Nephron (organoid): ENCODE measurements at regions not wholly inside any gene's neighbourhood (a gene's known extent, or its start where the extent isn't known, plus 50 kb on each side); places are given as distances from the start of the nearest gene placed in this dataset.
"Not testable (repeated sequence)": the region's sequence is repeated elsewhere in the genome, so short reads cannot be mapped to it uniquely, and the experiment has no call there.

Source experiments
- H3K27ac Mint-ChIP-seq, 3 experiments: 2 replicates each; pipeline ENCODE4 v1.8.0; 2020; ENCODE audit warnings: mixed read lengths in 3 of 3, mild to moderate bottlenecking in 2 of 3, moderate library complexity in 1 of 3
- H3K27me3 Mint-ChIP-seq: 2 replicates; pipeline ENCODE4 v1.8.0; 2021; ENCODE audit warnings: low read depth, mild to moderate bottlenecking, moderate library complexity, mixed read lengths
- H3K36me3 Mint-ChIP-seq: 2 replicates; pipeline ENCODE4 v1.8.0; 2020; ENCODE audit warnings: low read depth, mixed read lengths
- H3K4me1 Mint-ChIP-seq: 2 replicates; pipeline ENCODE4 v1.8.0; 2020; ENCODE audit warnings: mixed read lengths
- H3K4me3 Mint-ChIP-seq, 3 experiments: 2 replicates each; pipeline ENCODE4 v1.8.0; 2020; ENCODE audit warnings: mild to moderate bottlenecking in 3 of 3, mixed read lengths in 3 of 3, moderate library complexity in 2 of 3
- H3K9me3 Mint-ChIP-seq: 2 replicates; pipeline ENCODE4 v1.8.0; 2020; ENCODE audit warnings: mixed read lengths
- TF ChIP-seq, protein P1 (sequence below), 3 experiments: fragments of 200-600 bp; sonication (generic); IDR thresholded peaks; one replicate each; pipeline ENCODE4 v1.5.0; 2021; ENCODE audit warnings: antibody characterized with exemption in 3 of 3; ENCODE audit not compliant: unreplicated experiment in 3 of 3

DNA sequence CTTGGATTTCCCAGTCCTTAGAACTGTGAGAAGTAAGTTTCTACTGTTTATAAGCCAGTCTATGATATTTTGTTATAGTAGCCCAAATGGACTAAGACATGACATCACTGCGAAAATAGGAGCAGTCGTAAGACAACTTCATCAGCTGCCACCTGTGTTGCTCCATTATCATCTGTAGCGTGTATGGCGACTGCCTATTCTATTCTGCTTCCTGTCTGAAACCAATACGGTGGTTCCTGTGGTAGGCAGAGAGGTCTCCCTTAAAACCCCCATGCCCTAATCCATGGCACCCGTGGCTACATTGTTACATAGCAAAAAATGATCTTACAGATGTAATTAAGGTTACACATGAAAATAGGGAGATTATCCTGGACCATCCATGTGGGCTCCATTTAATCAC, 105.4 kb upstream of the FAT1 start:
- peaks cover 27% of the 10 kb centered on the region for H3K4me1 Mint-ChIP-seq
- H3K27me3 Mint-ChIP-seq: peaks cover 13% of the 10 kb centered on the region
- no peaks in the 10 kb centered on the region for H3K9me3 Mint-ChIP-seq
- no peaks in the 10 kb centered on the region for H3K36me3 Mint-ChIP-seq
- no peak overlapping the region for H3K4me3 Mint-ChIP-seq
- no peak overlapping the region for H3K27ac Mint-ChIP-seq
- TF ChIP-seq, protein P1, sequence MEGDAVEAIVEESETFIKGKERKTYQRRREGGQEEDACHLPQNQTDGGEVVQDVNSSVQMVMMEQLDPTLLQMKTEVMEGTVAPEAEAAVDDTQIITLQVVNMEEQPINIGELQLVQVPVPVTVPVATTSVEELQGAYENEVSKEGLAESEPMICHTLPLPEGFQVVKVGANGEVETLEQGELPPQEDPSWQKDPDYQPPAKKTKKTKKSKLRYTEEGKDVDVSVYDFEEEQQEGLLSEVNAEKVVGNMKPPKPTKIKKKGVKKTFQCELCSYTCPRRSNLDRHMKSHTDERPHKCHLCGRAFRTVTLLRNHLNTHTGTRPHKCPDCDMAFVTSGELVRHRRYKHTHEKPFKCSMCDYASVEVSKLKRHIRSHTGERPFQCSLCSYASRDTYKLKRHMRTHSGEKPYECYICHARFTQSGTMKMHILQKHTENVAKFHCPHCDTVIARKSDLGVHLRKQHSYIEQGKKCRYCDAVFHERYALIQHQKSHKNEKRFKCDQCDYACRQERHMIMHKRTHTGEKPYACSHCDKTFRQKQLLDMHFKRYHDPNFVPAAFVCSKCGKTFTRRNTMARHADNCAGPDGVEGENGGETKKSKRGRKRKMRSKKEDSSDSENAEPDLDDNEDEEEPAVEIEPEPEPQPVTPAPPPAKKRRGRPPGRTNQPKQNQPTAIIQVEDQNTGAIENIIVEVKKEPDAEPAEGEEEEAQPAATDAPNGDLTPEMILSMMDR (IDR thresholded peaks at IDR 0.05; ENCODE audit: unreplicated experiment in 3 of 3): no peak

DNA sequence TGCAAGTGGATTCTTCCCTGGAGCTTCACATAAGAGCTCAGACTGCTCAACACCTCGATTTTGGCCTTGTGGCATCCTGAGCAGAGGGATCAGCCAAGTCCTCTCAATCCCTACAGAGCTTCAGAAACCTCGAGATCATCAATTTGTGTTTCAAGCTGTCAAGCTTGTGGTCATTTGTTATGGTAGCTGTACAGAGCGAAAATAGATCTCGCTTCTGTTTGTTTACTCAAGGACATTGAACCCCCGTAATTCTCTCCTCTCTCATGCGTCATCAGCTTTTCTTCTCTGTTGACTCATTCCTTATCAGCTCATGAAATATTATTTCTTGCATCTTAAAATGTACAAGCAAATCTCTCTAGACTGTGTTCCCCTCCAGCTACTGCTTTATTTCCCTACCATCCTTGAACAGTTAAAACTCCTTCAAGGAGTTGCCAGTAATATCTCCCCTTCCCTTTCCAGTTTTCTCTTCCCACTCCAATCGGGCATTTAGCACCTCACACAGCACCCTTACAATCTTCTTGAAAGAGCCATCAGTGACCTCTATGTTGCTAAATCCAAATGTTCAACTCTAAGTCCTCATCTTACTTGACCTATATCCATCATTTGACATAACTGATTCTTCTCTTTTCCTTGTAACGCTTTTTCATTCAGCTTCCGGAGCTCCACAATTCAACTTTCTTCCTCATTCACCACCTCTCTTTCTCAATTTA, 106.2 kb upstream of the FAT1 start:
- no peaks in the 10 kb centered on the region for H3K36me3 Mint-ChIP-seq
- peaks cover 26% of the 10 kb centered on the region for H3K4me1 Mint-ChIP-seq
- H3K27ac Mint-ChIP-seq: no peak overlapping the region
- H3K9me3 Mint-ChIP-seq: no peaks in the 10 kb centered on the region
- no peak overlapping the region for H3K4me3 Mint-ChIP-seq
- TF ChIP-seq, protein P1 (IDR thresholded peaks at IDR 0.05; ENCODE audit: unreplicated experiment in 3 of 3): no peak
- peaks cover 13% of the 10 kb centered on the region for H3K27me3 Mint-ChIP-seq

DNA sequence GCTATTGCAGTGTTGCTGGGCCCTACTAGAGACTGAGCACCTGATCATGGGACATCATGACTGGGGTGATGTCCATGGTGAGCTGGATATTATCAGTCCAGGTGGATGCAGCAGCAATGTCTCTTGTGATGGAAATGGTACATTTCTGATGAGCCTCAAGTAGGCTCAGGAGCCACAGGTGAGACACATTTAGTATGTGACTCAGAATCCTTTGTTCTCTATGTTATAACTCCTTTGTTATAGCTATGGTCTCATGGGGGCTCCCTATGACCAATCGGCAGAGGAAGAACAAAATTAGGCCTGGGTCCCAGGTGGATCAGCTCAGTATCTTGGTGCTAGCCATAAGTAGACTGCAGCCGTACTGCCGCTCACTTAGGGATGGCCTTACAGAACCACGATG, 107.9 kb upstream of the FAT1 start:
- H3K4me3 Mint-ChIP-seq: no peak overlapping the region
- peaks cover 14% of the 10 kb centered on the region for H3K27me3 Mint-ChIP-seq
- H3K27ac Mint-ChIP-seq: no peak overlapping the region
- TF ChIP-seq, protein P1 (IDR thresholded peaks at IDR 0.05; ENCODE audit: unreplicated experiment in 3 of 3): no peak
- peaks cover 23% of the 10 kb centered on the region for H3K4me1 Mint-ChIP-seq
- no peaks in the 10 kb centered on the region for H3K36me3 Mint-ChIP-seq
- H3K9me3 Mint-ChIP-seq: no peaks in the 10 kb centered on the region

DNA sequence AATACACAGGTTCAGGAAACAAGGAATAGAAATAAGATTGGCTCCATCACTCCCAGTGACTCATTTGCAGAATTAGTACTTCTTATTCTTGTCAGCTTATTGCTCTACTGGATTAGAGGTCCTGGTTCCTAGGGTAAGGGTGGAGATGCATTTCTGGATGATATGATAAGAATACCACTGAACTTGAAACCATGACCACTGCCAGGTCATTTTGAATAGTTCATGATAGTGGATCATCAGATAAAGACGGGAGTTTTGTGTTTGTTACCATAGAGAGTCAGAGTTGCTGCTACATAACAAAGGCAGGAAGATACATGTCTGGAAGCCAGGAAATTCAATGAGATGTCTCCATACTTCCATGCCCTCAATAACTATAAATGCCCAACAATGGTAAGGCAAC, 109.2 kb upstream of the FAT1 start:
- Mint-ChIP-seq H3K27ac (no peak overlapping the region), H3K4me1 (peaks cover 15% of the 10 kb centered on the region), H3K9me3 (no peaks in the 10 kb centered on the region), H3K27me3 (peaks cover 13% of the 10 kb centered on the region), H3K36me3 (no peaks in the 10 kb centered on the region), H3K4me3 (no peak overlapping the region)
- TF ChIP-seq, protein P1 (IDR thresholded peaks at IDR 0.05; ENCODE audit: unreplicated experiment in 3 of 3): no peak

DNA sequence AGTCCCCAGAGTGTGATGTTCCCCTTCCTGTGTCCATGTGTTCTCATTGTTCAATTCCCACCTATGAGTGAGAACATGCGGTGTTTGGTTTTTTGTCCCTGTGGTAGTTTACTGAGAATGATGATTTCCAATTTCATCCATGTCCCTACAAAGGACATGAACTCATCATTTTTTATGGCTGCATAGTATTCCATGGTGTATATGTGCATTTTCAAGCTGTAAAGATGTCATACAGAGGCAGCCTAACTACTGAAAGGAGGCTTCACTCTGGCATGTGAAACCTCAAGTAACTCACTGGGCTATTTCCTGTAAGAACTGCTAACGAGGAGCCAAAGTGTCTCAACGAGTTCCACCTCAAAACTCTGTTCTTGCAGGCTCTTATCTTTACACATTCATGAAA, 113.8 kb upstream of the FAT1 start:
- not testable (repeated sequence) for H3K27me3 Mint-ChIP-seq

DNA sequence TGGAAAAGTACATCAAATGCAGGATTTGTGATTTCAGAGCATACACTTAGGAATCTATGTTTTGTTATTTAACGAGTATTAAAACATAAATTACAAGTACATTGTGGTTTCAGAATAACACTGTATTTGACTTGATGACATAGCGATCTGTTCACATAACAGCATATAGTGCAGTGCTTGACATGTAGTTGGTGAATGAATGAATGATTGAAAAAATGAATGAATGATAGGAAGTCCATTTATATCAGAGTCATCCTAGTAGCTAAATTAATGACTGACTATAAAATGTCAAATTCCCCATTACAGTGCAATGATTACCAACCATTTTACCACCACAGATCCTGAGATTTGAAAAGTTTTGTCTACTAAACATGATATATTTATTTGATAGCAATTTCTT, 114.6 kb upstream of the FAT1 start:
- H3K27ac Mint-ChIP-seq: no peak overlapping the region
- no peak overlapping the region for H3K4me3 Mint-ChIP-seq
- no peaks in the 10 kb centered on the region for H3K36me3 Mint-ChIP-seq
- TF ChIP-seq, protein P1 (IDR thresholded peaks at IDR 0.05; ENCODE audit: unreplicated experiment in 3 of 3): no peak
- peaks cover 7% of the 10 kb centered on the region for H3K4me1 Mint-ChIP-seq
- peaks cover 3% of the 10 kb centered on the region for H3K9me3 Mint-ChIP-seq
- peaks cover 7% of the 10 kb centered on the region for H3K27me3 Mint-ChIP-seq

More for the DNA sequence above, 113.8 kb upstream of the FAT1 start:
- not testable (repeated sequence) for H3K27ac Mint-ChIP-seq, H3K4me1 Mint-ChIP-seq, H3K9me3 Mint-ChIP-seq, H3K4me3 Mint-ChIP-seq, H3K36me3 Mint-ChIP-seq
